ENCODE measurements at regions not wholly inside any gene's neighbourhood (a gene's known extent, or its start where the extent isn't known, plus 50 kb on each side); places are given as distances from the start of the nearest gene placed in this dataset.

GRCh38 chrX:125089761-125090445 is 229.8 kb upstream of the TEX13C start:
- Histone ChIP-seq H3K9me3 (replicated peaks) (no peaks in the 10 kb centered on the region), H3K27me3 (no peaks in the 10 kb centered on the region), H3K36me3 (no peaks in the 10 kb centered on the region), H3K27ac (no peak overlapping the region), H3K4me1 (no peaks in the 10 kb centered on the region), H3K4me3 (no peak overlapping the region)
- no peak for DNase-seq

GRCh38 chrX:125093852-125094251 is 225.8 kb upstream of the TEX13C start:
- Histone ChIP-seq H3K27ac (no peak overlapping the region), H3K4me3 (no peak overlapping the region), H3K9me3 (replicated peaks) (no peaks in the 10 kb centered on the region), H3K27me3 (no peaks in the 10 kb centered on the region), H3K4me1 (no peaks in the 10 kb centered on the region), H3K36me3 (no peaks in the 10 kb centered on the region)
- DNase-seq: no peak

- Histone ChIP-seq H3K36me3 (no peaks in the 10 kb centered on the region), H3K27ac (no peak overlapping the region), H3K9me3 (replicated peaks) (no peaks in the 10 kb centered on the region), H3K27me3 (no peaks in the 10 kb centered on the region), H3K4me3 (no peak overlapping the region), H3K4me1 (no peaks in the 10 kb centered on the region)
- no peak for DNase-seq
Measured at GRCh38 chrX:125094901-125095300, 224.8 kb upstream of the TEX13C start.

GRCh38 chrX:125096469-125096868 is 223.2 kb upstream of the TEX13C start:
- Histone ChIP-seq H3K27me3 (no peaks in the 10 kb centered on the region), H3K27ac (no peak overlapping the region), H3K36me3 (no peaks in the 10 kb centered on the region), H3K4me3 (no peak overlapping the region), H3K4me1 (no peaks in the 10 kb centered on the region), H3K9me3 (replicated peaks) (no peaks in the 10 kb centered on the region)
- no peak for DNase-seq

GRCh38 chrX:125096870-125097269 is 222.8 kb upstream of the TEX13C start:
- Histone ChIP-seq H3K36me3 (no peaks in the 10 kb centered on the region), H3K4me3 (no peak overlapping the region), H3K9me3 (replicated peaks) (no peaks in the 10 kb centered on the region), H3K27me3 (no peaks in the 10 kb centered on the region), H3K4me1 (no peaks in the 10 kb centered on the region), H3K27ac (no peak overlapping the region)
- DNase-seq: no peak

GRCh38 chrX:125101971-125102755 is 217.5 kb upstream of the TEX13C start:
- H3K27me3 ChIP-seq: no peaks in the 10 kb centered on the region
- H3K27ac ChIP-seq: no peak overlapping the region
- no peaks in the 10 kb centered on the region for H3K36me3 ChIP-seq
- no peaks in the 10 kb centered on the region for H3K4me1 ChIP-seq
- H3K9me3 ChIP-seq (replicated peaks): no peaks in the 10 kb centered on the region
- no peak for DNase-seq
- H3K4me3 ChIP-seq: no peak overlapping the region

- H3K27me3 ChIP-seq: no peaks in the 10 kb centered on the region
- H3K36me3 ChIP-seq: no peaks in the 10 kb centered on the region
- no peak overlapping the region for H3K4me3 ChIP-seq
- H3K27ac ChIP-seq: no peak overlapping the region
- DNase-seq: no peak
- no peaks in the 10 kb centered on the region for H3K9me3 ChIP-seq (replicated peaks)
- H3K4me1 ChIP-seq: no peaks in the 10 kb centered on the region
Measured at GRCh38 chrX:125103693-125104092, 216.0 kb upstream of the TEX13C start.

GRCh38 chrX:125108921-125109320 is 210.8 kb upstream of the TEX13C start:
- no peaks in the 10 kb centered on the region for H3K36me3 ChIP-seq
- no peaks in the 10 kb centered on the region for H3K9me3 ChIP-seq (replicated peaks)
- no peak overlapping the region for H3K4me3 ChIP-seq
- H3K27ac ChIP-seq: no peak overlapping the region
- no peaks in the 10 kb centered on the region for H3K4me1 ChIP-seq
- H3K27me3 ChIP-seq: no peaks in the 10 kb centered on the region
- no peak for DNase-seq

GRCh38 chrX:125131164-125131563 is 188.5 kb upstream of the TEX13C start:
- peak in 1 of 2 experiments; percentile 46 for DNase-seq
- H3K27me3 ChIP-seq: peaks cover 3% of the 10 kb centered on the region; the same call in 1 of the 2 replicates

GRCh38 chrX:125132274-125132673 is 187.4 kb upstream of the TEX13C start:
- H3K4me3 ChIP-seq: no peak overlapping the region
- no peaks in the 10 kb centered on the region for H3K9me3 ChIP-seq (replicated peaks)
- no peaks in the 10 kb centered on the region for H3K36me3 ChIP-seq
- H3K27ac ChIP-seq: no peak overlapping the region
- H3K4me1 ChIP-seq: no peaks in the 10 kb centered on the region
- peak; percentile 5 to 50 for DNase-seq
- peaks cover 3% of the 10 kb centered on the region; the same call in 1 of the 2 replicates for H3K27me3 ChIP-seq

More at GRCh38 chrX:125131164-125131563, 188.5 kb upstream of the TEX13C start:
- Histone ChIP-seq H3K9me3 (replicated peaks) (no peaks in the 10 kb centered on the region), H3K36me3 (no peaks in the 10 kb centered on the region), H3K4me1 (no peaks in the 10 kb centered on the region), H3K4me3 (no peak overlapping the region), H3K27ac (no peak overlapping the region)

- Histone ChIP-seq H3K36me3 (no peaks in the 10 kb centered on the region), H3K4me1 (no peaks in the 10 kb centered on the region), H3K4me3 (no peak overlapping the region), H3K9me3 (replicated peaks) (no peaks in the 10 kb centered on the region), H3K27ac (no peak overlapping the region), H3K27me3 (peaks cover 3% of the 10 kb centered on the region; the same call in 1 of the 2 replicates)
- no peak for DNase-seq
Measured at GRCh38 chrX:125137521-125137920, 182.2 kb upstream of the TEX13C start.

GRCh38 chrX:125150231-125150630 is 169.4 kb upstream of the TEX13C start:
- no peaks in the 10 kb centered on the region for H3K27me3 ChIP-seq
- peaks cover 14% of the 10 kb centered on the region for H3K4me1 ChIP-seq
- peak overlapping the region; percentile 61 for H3K27ac ChIP-seq
- H3K9me3 ChIP-seq (replicated peaks): no peaks in the 10 kb centered on the region; the same call in 1 of the 2 replicates
- no peak overlapping the region for H3K4me3 ChIP-seq
- no peaks in the 10 kb centered on the region for H3K36me3 ChIP-seq
- DNase-seq: peak; percentile 54 to 61

GRCh38 chrX:125151146-125151545 is 168.5 kb upstream of the TEX13C start:
- Histone ChIP-seq H3K27me3 (no peaks in the 10 kb centered on the region), H3K4me1 (peaks cover 14% of the 10 kb centered on the region), H3K27ac (no peak overlapping the region), H3K4me3 (no peak overlapping the region), H3K9me3 (replicated peaks) (no peaks in the 10 kb centered on the region; the same call in 1 of the 2 replicates), H3K36me3 (no peaks in the 10 kb centered on the region)
- no peak for DNase-seq

- Histone ChIP-seq H3K27me3 (no peaks in the 10 kb centered on the region), H3K27ac (no peak overlapping the region), H3K4me3 (no peak overlapping the region), H3K4me1 (peaks cover 14% of the 10 kb centered on the region), H3K9me3 (replicated peaks) (no peaks in the 10 kb centered on the region; the same call in 1 of the 2 replicates), H3K36me3 (no peaks in the 10 kb centered on the region)
- DNase-seq: no peak
Measured at GRCh38 chrX:125152011-125152410, 167.7 kb upstream of the TEX13C start.

- no peaks in the 10 kb centered on the region; the same call in 1 of the 2 replicates for H3K9me3 ChIP-seq (replicated peaks)
- no peak overlapping the region for H3K4me3 ChIP-seq
- no peaks in the 10 kb centered on the region for H3K27me3 ChIP-seq
- no peak overlapping the region for H3K27ac ChIP-seq
- no peaks in the 10 kb centered on the region for H3K36me3 ChIP-seq
- no peak for DNase-seq
- peaks cover 14% of the 10 kb centered on the region for H3K4me1 ChIP-seq
Measured at GRCh38 chrX:125153621-125154020, 166.1 kb upstream of the TEX13C start.

Data from SJCRH30 (cell line).